Panc1 (cell line): ENCODE measurements at regions not wholly inside any gene's neighbourhood (a gene's known extent, or its start where the extent isn't known, plus 50 kb on each side); places are given as distances from the start of the nearest gene placed in this dataset.

Source experiments
- ATAC-seq: fragments of 200-7000 bp; cut with Tn5 transposase; 2 replicates; pipeline ENCODE4 v1.9.1; 2020; ENCODE audit warnings: mild to moderate bottlenecking, moderate library complexity
- BruUV-seq: library from RNA; stranded (reverse); fragments of 400-500 nt; replicated peaks from 2 replicates; lab custom pipeline; 2021; lab: Mats Ljungman, UMichigan
- CTCF ChIA-PET: fragments of 300-600 bp; sonication (Branson Sonifier 250); formaldehyde crosslinking; loops from one replicate; lab custom pipeline; 2022; ENCODE audit warnings: antibody characterized with exemption; lab: Charles Lee
- POLR2A ChIA-PET: fragments of 300-600 bp; sonication (Branson Sonifier 250); formaldehyde crosslinking; loops from one replicate; lab custom pipeline; 2022; ENCODE audit warnings: antibody characterized with exemption; lab: Charles Lee
- DNase-seq: peaks from one replicate; pipeline ENCODE4 v3.0.0-alpha.2; 2010; ENCODE audit warnings: low read depth, low spot score
- H3K27ac ChIP-seq: 2 replicates; pipeline ENCODE4 v1.5.1; 2011; ENCODE audit warnings: mild to moderate bottlenecking, low read length, inconsistent platforms
- H3K27me3 ChIP-seq: fragments of 200-500 bp; sonication (Bioruptor generic); 2 replicates; pipeline ENCODE4 v1.6.0; 2014; ENCODE audit warnings: low read length, inconsistent platforms; ENCODE audit not compliant: control insufficient read depth, insufficient read depth
- H3K36me3 ChIP-seq: fragments of 200-500 bp; sonication (Bioruptor generic); 2 replicates; pipeline ENCODE4 v1.5.1; 2014; ENCODE audit warnings: inconsistent platforms, mild to moderate bottlenecking, low read length, moderate library complexity; ENCODE audit not compliant: control insufficient read depth, insufficient read depth
- H3K4me1 ChIP-seq: 2 replicates; pipeline ENCODE4 v1.5.1; 2011; ENCODE audit warnings: inconsistent platforms, mild to moderate bottlenecking, low read length, moderate library complexity; ENCODE audit not compliant: control insufficient read depth, insufficient read depth
- H3K4me3 ChIP-seq, 2 experiments: 2 replicates each; pipeline ENCODE4 v1.5.1; 2011 to 2012; ENCODE audit warnings: low read depth in 2 of 2, low read length in 2 of 2, mild to moderate bottlenecking in 2 of 2, inconsistent platforms in 1 of 2, moderate library complexity in 1 of 2
- H3K9me3 ChIP-seq: fragments of 200-500 bp; sonication (Bioruptor generic); 2 replicates; pipeline ENCODE4 v1.5.1; 2014; ENCODE audit warnings: low read depth, mild to moderate bottlenecking, inconsistent platforms, low read length, moderate library complexity; ENCODE audit not compliant: control insufficient read depth, insufficient read depth
- CTCF ChIP-seq: fragments of 450-650 bp; IDR thresholded peaks from 2 replicates; pipeline ENCODE4 v1.5.1; 2017; ENCODE audit warnings: mild to moderate bottlenecking
- POLR2AphosphoS5 ChIP-seq: IDR thresholded peaks from 2 replicates; pipeline ENCODE4 v1.6.1; 2012; ENCODE audit warnings: mild to moderate bottlenecking, low read depth, low read length, moderate library complexity
- REST ChIP-seq, 2 experiments: IDR thresholded peaks; 2 replicates each; pipeline ENCODE4 v1.6.1; 2011 to 2012; ENCODE audit warnings: low read depth in 2 of 2, control low read depth in 1 of 2, low read length in 1 of 2, mild to moderate bottlenecking in 1 of 2, moderate library complexity in 1 of 2; ENCODE audit not compliant: insufficient read depth in 1 of 2
- SIN3A ChIP-seq: IDR thresholded peaks from 2 replicates; pipeline ENCODE4 v1.6.1; 2012; ENCODE audit warnings: low read depth, mild to moderate bottlenecking, low read length, moderate library complexity, borderline replicate concordance; ENCODE audit not compliant: insufficient read depth
- TCF7L2 ChIP-seq: IDR thresholded peaks from 2 replicates; pipeline ENCODE4 v1.6.1; 2011; ENCODE audit warnings: mild to moderate bottlenecking, low read depth, low read length, inconsistent platforms
- in situ Hi-C: cut with HindIII; loops from 2 replicates; pipeline ENCODE4 v1.10.0; 2016; ENCODE audit warnings: low sequenced_read_pairs, low pct_unique_long_range_greater_than_20kb
- intact Hi-C: fragments of 100-400 bp; cut with micrococcal nuclease; formaldehyde crosslinking; loops from one replicate; pipeline ENCODE4 v1.10.0; 2022; ENCODE audit not compliant: unreplicated experiment

GRCh38 chr1:55490547-55490946, 275.4 kb upstream of the USP24 start:
- ATAC-seq (no peak), DNase-seq (no peak)
- TF ChIP-seq CTCF (no peak), TCF7L2 (no peak), SIN3A (no peak), POLR2AphosphoS5 (no peak), REST (IDR thresholded peaks at IDR 0.05; ENCODE audit: insufficient read depth in 1 of 2, low read depth in 2 of 2, low read length in 1 of 2) (no peak)
- no peak overlapping the region for H3K27ac ChIP-seq
- POLR2A ChIA-PET: interaction anchor here (0.6 to 0.7 kb wide), 2 partner anchors 61 to 349 kb away, joined by 3 to 11 read pairs; no protein-coding TSS in a partner anchor
- intact Hi-C loops (no loop called here), in situ Hi-C loops (no loop called here)
- no peaks in the 10 kb centered on the region for H3K4me1 ChIP-seq
- H3K4me3 ChIP-seq: no peak overlapping the region
- CTCF ChIA-PET: no interaction called here
- no peaks in the 10 kb centered on the region for H3K9me3 ChIP-seq
- no TSS peak for BruUV-seq
- no peaks in the 10 kb centered on the region for H3K36me3 ChIP-seq
- no peaks in the 10 kb centered on the region for H3K27me3 ChIP-seq

DNA sequence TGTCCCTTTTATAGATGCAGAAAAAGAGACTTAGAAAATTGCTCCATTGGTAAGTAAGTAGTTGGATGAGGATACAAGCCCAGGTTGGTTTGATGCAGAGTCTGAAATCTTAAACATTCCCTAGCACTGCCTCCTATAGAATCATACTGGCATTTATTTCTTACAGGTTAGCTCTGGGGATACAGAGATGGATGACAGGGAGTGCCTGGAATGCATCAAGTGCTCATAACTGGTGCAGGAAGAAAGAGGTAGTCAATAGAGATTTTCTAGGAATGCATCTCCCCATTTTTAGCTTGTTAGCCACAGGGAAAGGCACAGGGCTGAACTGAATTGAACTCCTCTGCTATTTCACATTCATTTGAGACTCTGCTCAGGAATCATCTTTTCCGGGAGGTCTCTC, 269.0 kb upstream of the USP24 start:
- no peaks in the 10 kb centered on the region for H3K36me3 ChIP-seq
- no peak for ATAC-seq
- DNase-seq: no peak
- H3K4me1 ChIP-seq: no peaks in the 10 kb centered on the region
- ChIA-PET POLR2A (no interaction called here), CTCF (no interaction called here)
- H3K27ac ChIP-seq: no peak overlapping the region
- TF ChIP-seq POLR2AphosphoS5: no peak
- TF ChIP-seq TCF7L2: no peak
- no peak for TF ChIP-seq REST (IDR thresholded peaks at IDR 0.05; ENCODE audit: insufficient read depth in 1 of 2, low read depth in 2 of 2, low read length in 1 of 2)
- TF ChIP-seq SIN3A: no peak
- TF ChIP-seq CTCF: no peak
- H3K9me3 ChIP-seq: no peaks in the 10 kb centered on the region
- no TSS peak for BruUV-seq
- in situ Hi-C loops: no loop called here
- no peak overlapping the region for H3K4me3 ChIP-seq
- H3K27me3 ChIP-seq: no peaks in the 10 kb centered on the region
- intact Hi-C loops: no loop called here
